Ishikawa (cell line): ENCODE measurements at regions not wholly inside any gene's neighbourhood (a gene's known extent, or its start where the extent isn't known, plus 50 kb on each side); places are given as distances from the start of the nearest gene placed in this dataset.

Source experiments
- CEBPB ChIP-seq: IDR thresholded peaks from 2 replicates; pipeline ENCODE4 v1.6.1; 2012
- EGR1 ChIP-seq: IDR thresholded peaks from 2 replicates; pipeline ENCODE4 v1.6.1; 2012
- NFIC ChIP-seq: IDR thresholded peaks from 2 replicates; pipeline ENCODE4 v1.6.1; 2012
- TAF1 ChIP-seq: IDR thresholded peaks from 2 replicates; pipeline ENCODE4 v1.6.1; 2012; ENCODE audit warnings: low read depth, mild to moderate bottlenecking

DNA sequence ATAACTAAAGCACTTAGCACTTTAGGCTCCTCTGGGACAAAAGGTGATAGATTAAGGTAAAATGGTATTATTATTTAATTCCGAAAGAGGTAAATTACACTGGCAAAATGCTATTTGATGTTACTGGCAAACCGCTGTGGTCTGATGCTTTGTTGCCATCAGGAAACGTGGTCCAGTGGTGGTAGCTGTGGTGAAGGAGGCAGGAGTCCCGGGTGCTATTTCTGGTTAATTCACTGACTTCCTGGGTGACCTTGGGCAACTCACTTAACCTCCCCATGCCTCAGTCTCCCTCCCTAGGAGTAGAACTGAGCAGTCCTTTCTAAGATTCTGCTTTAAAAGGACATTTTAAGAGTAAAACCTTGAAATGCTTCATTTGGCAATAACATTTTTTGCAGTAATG is 233.4 kb downstream of the ZPLD1 start:
- TF ChIP-seq NFIC (no peak), EGR1 (no peak), CEBPB (no peak), TAF1 (no peak)
